GM23338 (cell line): ENCODE measurements at regions not wholly inside any gene's neighbourhood (a gene's known extent, or its start where the extent isn't known, plus 50 kb on each side); places are given as distances from the start of the nearest gene placed in this dataset.

Experiments
- CREB1 ChIP-seq: fragments of 250-450 bp; sonication (Bioruptor Pico); IDR thresholded peaks from 2 replicates; pipeline ENCODE4 v1.5.0; 2020; ENCODE audit warnings: low read depth, mild to moderate bottlenecking, moderate library complexity
- EZH2 ChIP-seq: fragments of 200-600 bp; sonication (generic); IDR thresholded peaks from one replicate; pipeline ENCODE4 v1.8.0; 2017; ENCODE audit warnings: antibody characterized with exemption, mild to moderate bottlenecking, low read depth; ENCODE audit not compliant: unreplicated experiment
- EZH2phosphoT487 ChIP-seq: fragments of 200-600 bp; sonication (generic); IDR thresholded peaks from one replicate; pipeline ENCODE4 v1.8.1; 2018; ENCODE audit warnings: antibody characterized with exemption; ENCODE audit not compliant: unreplicated experiment
- JUNB ChIP-seq: IDR thresholded peaks from one replicate; pipeline ENCODE4 v1.6.1; 2016; ENCODE audit warnings: antibody characterized with exemption; ENCODE audit not compliant: unreplicated experiment
- POLR2AphosphoS5 ChIP-seq: IDR thresholded peaks from 2 replicates; pipeline ENCODE4 v1.6.1; 2016; ENCODE audit warnings: antibody characterized with exemption, low read depth
- REST ChIP-seq: IDR thresholded peaks from one replicate; pipeline ENCODE4 v1.6.1; 2018; ENCODE audit warnings: antibody characterized with exemption; ENCODE audit not compliant: unreplicated experiment
- STAT1 ChIP-seq: IDR thresholded peaks from one replicate; pipeline ENCODE4 v1.6.1; 2016; ENCODE audit warnings: antibody characterized with exemption; ENCODE audit not compliant: unreplicated experiment
- ZNF114 ChIP-seq: fragments of 250-450 bp; sonication (Bioruptor Pico); IDR thresholded peaks from 2 replicates; pipeline ENCODE4 v1.5.0; 2020; ENCODE audit warnings: mild to moderate bottlenecking, moderate library complexity
- ZNF331 ChIP-seq: fragments of 250-450 bp; sonication (Bioruptor Pico); IDR thresholded peaks from 2 replicates; pipeline ENCODE4 v1.5.0; 2020; ENCODE audit warnings: low read depth, mild to moderate bottlenecking, moderate library complexity
- ZNF462 ChIP-seq: fragments of 250-450 bp; sonication (Bioruptor Pico); IDR thresholded peaks from 2 replicates; pipeline ENCODE4 v1.5.0; 2020; ENCODE audit warnings: mild to moderate bottlenecking, moderate library complexity
- TF ChIP-seq, protein P1 (sequence below), 2 experiments: fragments of 200-600 bp in 1 of 2; sonication (generic) in 1 of 2; conservative IDR thresholded peaks; 2 replicates each; pipeline versions ENCODE4 v1.5.1 to v1.6.1; 2016 to 2017; ENCODE audit warnings: antibody characterized with exemption in 2 of 2, low read depth in 2 of 2, mild to moderate bottlenecking in 2 of 2, moderate library complexity in 1 of 2

GRCh38 chr6:163748886-163749285 lies 334.4 kb downstream of the QKI start:
- TF ChIP-seq EZH2phosphoT487 (no peak), EZH2 (no peak), ZNF331 (CRISPR knock-in tag) (no peak), REST (no peak), CREB1 (CRISPR knock-in tag) (no peak), POLR2AphosphoS5 (no peak), ZNF462 (CRISPR knock-in tag) (no peak), ZNF114 (CRISPR knock-in tag) (no peak), STAT1 (no peak), JUNB (no peak)
- TF ChIP-seq, protein P1, sequence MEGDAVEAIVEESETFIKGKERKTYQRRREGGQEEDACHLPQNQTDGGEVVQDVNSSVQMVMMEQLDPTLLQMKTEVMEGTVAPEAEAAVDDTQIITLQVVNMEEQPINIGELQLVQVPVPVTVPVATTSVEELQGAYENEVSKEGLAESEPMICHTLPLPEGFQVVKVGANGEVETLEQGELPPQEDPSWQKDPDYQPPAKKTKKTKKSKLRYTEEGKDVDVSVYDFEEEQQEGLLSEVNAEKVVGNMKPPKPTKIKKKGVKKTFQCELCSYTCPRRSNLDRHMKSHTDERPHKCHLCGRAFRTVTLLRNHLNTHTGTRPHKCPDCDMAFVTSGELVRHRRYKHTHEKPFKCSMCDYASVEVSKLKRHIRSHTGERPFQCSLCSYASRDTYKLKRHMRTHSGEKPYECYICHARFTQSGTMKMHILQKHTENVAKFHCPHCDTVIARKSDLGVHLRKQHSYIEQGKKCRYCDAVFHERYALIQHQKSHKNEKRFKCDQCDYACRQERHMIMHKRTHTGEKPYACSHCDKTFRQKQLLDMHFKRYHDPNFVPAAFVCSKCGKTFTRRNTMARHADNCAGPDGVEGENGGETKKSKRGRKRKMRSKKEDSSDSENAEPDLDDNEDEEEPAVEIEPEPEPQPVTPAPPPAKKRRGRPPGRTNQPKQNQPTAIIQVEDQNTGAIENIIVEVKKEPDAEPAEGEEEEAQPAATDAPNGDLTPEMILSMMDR (conservative IDR thresholded peaks at IDR 0.05; ENCODE audit: low read depth in 2 of 2) = no peak
